ENCODE measurements at regions not wholly inside any gene's neighbourhood (a gene's known extent, or its start where the extent isn't known, plus 50 kb on each side); places are given as distances from the start of the nearest gene placed in this dataset.

GRCh38 chr11:69878927-69879728, 59.9 kb upstream of the FGF3 start:
- Histone ChIP-seq H3K27me3 (ENCODE audit: control insufficient read depth, insufficient read depth, low read length) (no peaks in the 10 kb centered on the region), H3K4me3 (ENCODE audit: low read depth, low read length) (no peak overlapping the region), H3K36me3 (ENCODE audit: control insufficient read depth, insufficient read depth, low read length) (no peaks in the 10 kb centered on the region), H2AFZ (no peak overlapping the region), H3K79me2 (no peaks in the 10 kb centered on the region), H3K9ac (no peak overlapping the region), H3K9me3 (ENCODE audit: control insufficient read depth, low read length) (no peaks in the 10 kb centered on the region), H3K27ac (no peak overlapping the region), H3K4me2 (ENCODE audit: low read length) (no peak overlapping the region), H3K4me1 (no peaks in the 10 kb centered on the region)
- no peak for TF ChIP-seq CTCF (IDR thresholded peaks at IDR 0.05)

GRCh38 chr11:69879729-69880005, 60.5 kb upstream of the FGF3 start:
- H3K36me3 ChIP-seq (ENCODE audit: control insufficient read depth, insufficient read depth, low read length) = no peaks in the 10 kb centered on the region
- no peaks in the 10 kb centered on the region for H3K9me3 ChIP-seq (ENCODE audit: control insufficient read depth, low read length)
- no peak overlapping the region for H3K27ac ChIP-seq
- H3K27me3 ChIP-seq (ENCODE audit: control insufficient read depth, insufficient read depth, low read length) = no peaks in the 10 kb centered on the region
- H3K4me3 ChIP-seq (ENCODE audit: low read depth, low read length) = no peak overlapping the region
- TF ChIP-seq CTCF (IDR thresholded peaks at IDR 0.05) = no peak
- no peak overlapping the region for H3K4me2 ChIP-seq (ENCODE audit: low read length)
- no peaks in the 10 kb centered on the region for H3K79me2 ChIP-seq
- no peak overlapping the region for H3K9ac ChIP-seq
- H2AFZ ChIP-seq = no peak overlapping the region
- H3K4me1 ChIP-seq = no peaks in the 10 kb centered on the region

- Histone ChIP-seq H3K9me3 (ENCODE audit: control insufficient read depth, low read length) (no peaks in the 10 kb centered on the region), H3K4me2 (ENCODE audit: low read length) (no peak overlapping the region), H2AFZ (no peak overlapping the region), H3K9ac (no peak overlapping the region), H3K4me3 (ENCODE audit: low read depth, low read length) (no peak overlapping the region), H3K4me1 (no peaks in the 10 kb centered on the region), H3K79me2 (no peaks in the 10 kb centered on the region), H3K27ac (no peak overlapping the region), H3K36me3 (ENCODE audit: control insufficient read depth, insufficient read depth, low read length) (no peaks in the 10 kb centered on the region), H3K27me3 (ENCODE audit: control insufficient read depth, insufficient read depth, low read length) (no peaks in the 10 kb centered on the region)
- no peak for TF ChIP-seq CTCF (IDR thresholded peaks at IDR 0.05)
Measured at GRCh38 chr11:69880041-69880825, 61.0 kb upstream of the FGF3 start.

- H3K9me3 ChIP-seq (ENCODE audit: control insufficient read depth, low read length) = no peaks in the 10 kb centered on the region
- H3K4me3 ChIP-seq (ENCODE audit: low read depth, low read length) = no peak overlapping the region
- no peak overlapping the region for H3K27ac ChIP-seq
- H3K9ac ChIP-seq = no peak overlapping the region
- H3K4me2 ChIP-seq (ENCODE audit: low read length) = no peak overlapping the region
- H3K27me3 ChIP-seq (ENCODE audit: control insufficient read depth, insufficient read depth, low read length) = no peaks in the 10 kb centered on the region
- TF ChIP-seq CTCF (IDR thresholded peaks at IDR 0.05) = no peak
- H3K4me1 ChIP-seq = no peaks in the 10 kb centered on the region
- H2AFZ ChIP-seq = no peak overlapping the region
- H3K36me3 ChIP-seq (ENCODE audit: control insufficient read depth, insufficient read depth, low read length) = no peaks in the 10 kb centered on the region
- no peaks in the 10 kb centered on the region for H3K79me2 ChIP-seq
Measured at GRCh38 chr11:69880826-69881445, 61.7 kb upstream of the FGF3 start.

Data from parathyroid adenoma (tissue), 2 donors.